ENCODE measurements at regions not wholly inside any gene's neighbourhood (a gene's known extent, or its start where the extent isn't known, plus 50 kb on each side); places are given as distances from the start of the nearest gene placed in this dataset.

GRCh38 chr13:62321139-62321538 is 905.5 kb upstream of the PCDH20 start:
- Histone ChIP-seq H3K4me1 (ENCODE audit: insufficient read depth, insufficient read length) (no peaks in the 10 kb centered on the region), H3K9me3 (ENCODE audit: insufficient read depth, low read length) (no peaks in the 10 kb centered on the region), H3K9ac (ENCODE audit: insufficient read length, low read depth) (no peak overlapping the region), H3K4me3 (ENCODE audit: insufficient read length, low read depth) (no peak overlapping the region), H3K27me3 (ENCODE audit: insufficient read depth, insufficient read length) (no peaks in the 10 kb centered on the region), H3K36me3 (ENCODE audit: insufficient read depth, insufficient read length, low read length) (no peaks in the 10 kb centered on the region)
- no peak for TF ChIP-seq ZNF274 (IDR thresholded peaks at IDR 0.05; ENCODE audit: low read depth, low read length)
- no peak for TF ChIP-seq YY1 (IDR thresholded peaks at IDR 0.05; ENCODE audit: insufficient read depth, insufficient read length)
- no peak for TF ChIP-seq SUZ12 (IDR thresholded peaks at IDR 0.05; ENCODE audit: extremely low read depth, insufficient read depth, insufficient read length)
- no peak for DNase-seq (ENCODE audit: low read depth, low spot score)

- H3K4me1 ChIP-seq (ENCODE audit: insufficient read depth, insufficient read length): no peaks in the 10 kb centered on the region
- no peaks in the 10 kb centered on the region for H3K27me3 ChIP-seq (ENCODE audit: insufficient read depth, insufficient read length)
- no peak overlapping the region for H3K9ac ChIP-seq (ENCODE audit: insufficient read length, low read depth)
- TF ChIP-seq YY1 (IDR thresholded peaks at IDR 0.05; ENCODE audit: insufficient read depth, insufficient read length): no peak
- TF ChIP-seq SUZ12 (IDR thresholded peaks at IDR 0.05; ENCODE audit: extremely low read depth, insufficient read depth, insufficient read length): no peak
- no peaks in the 10 kb centered on the region for H3K36me3 ChIP-seq (ENCODE audit: insufficient read depth, insufficient read length, low read length)
- DNase-seq (ENCODE audit: low read depth, low spot score): no peak
- H3K4me3 ChIP-seq (ENCODE audit: insufficient read length, low read depth): no peak overlapping the region
- H3K9me3 ChIP-seq (ENCODE audit: insufficient read depth, low read length): no peaks in the 10 kb centered on the region
Observed at GRCh38 chr13:62320129-62321108, 904.8 kb upstream of the PCDH20 start.

DNA sequence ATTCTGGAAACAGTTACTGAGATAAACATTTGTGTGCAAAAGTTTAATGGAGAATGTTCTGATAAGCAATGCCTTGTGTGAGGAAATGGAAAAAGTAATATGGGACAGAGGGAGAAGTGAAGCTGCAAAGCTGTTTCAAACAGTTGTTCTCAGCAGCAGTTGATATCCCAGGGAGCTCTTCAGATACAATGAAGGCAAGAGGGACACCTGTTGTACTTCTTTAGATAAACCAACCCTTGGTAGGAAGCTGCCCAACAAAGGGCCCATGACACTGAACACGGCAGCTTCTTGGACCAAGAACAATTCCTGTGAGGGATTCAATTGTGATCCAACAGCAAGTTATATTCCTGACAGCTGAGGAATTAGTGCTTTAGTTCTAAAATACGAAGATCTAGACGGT is 894.3 kb upstream of the PCDH20 start:
- H3K9ac ChIP-seq (ENCODE audit: insufficient read length, low read depth): no peak overlapping the region
- no peaks in the 10 kb centered on the region for H3K4me1 ChIP-seq (ENCODE audit: insufficient read depth, insufficient read length)
- TF ChIP-seq YY1 (IDR thresholded peaks at IDR 0.05; ENCODE audit: insufficient read depth, insufficient read length) (no peak), SUZ12 (IDR thresholded peaks at IDR 0.05; ENCODE audit: extremely low read depth, insufficient read depth, insufficient read length) (no peak), ZNF274 (IDR thresholded peaks at IDR 0.05; ENCODE audit: low read depth, low read length) (no peak)
- H3K4me3 ChIP-seq (ENCODE audit: insufficient read length, low read depth): no peak overlapping the region
- H3K36me3 ChIP-seq (ENCODE audit: insufficient read depth, insufficient read length, low read length): no peaks in the 10 kb centered on the region
- H3K27me3 ChIP-seq (ENCODE audit: insufficient read depth, insufficient read length): no peaks in the 10 kb centered on the region
- no peaks in the 10 kb centered on the region for H3K9me3 ChIP-seq (ENCODE audit: insufficient read depth, low read length)
- DNase-seq (ENCODE audit: low read depth, low spot score): no peak

GRCh38 chr13:62305756-62306155 is 890.1 kb upstream of the PCDH20 start:
- no peak for DNase-seq (ENCODE audit: low read depth, low spot score)
- Histone ChIP-seq H3K9me3 (ENCODE audit: insufficient read depth, low read length) (no peaks in the 10 kb centered on the region), H3K4me3 (ENCODE audit: insufficient read length, low read depth) (no peak overlapping the region), H3K4me1 (ENCODE audit: insufficient read depth, insufficient read length) (no peaks in the 10 kb centered on the region), H3K9ac (ENCODE audit: insufficient read length, low read depth) (no peak overlapping the region), H3K27me3 (ENCODE audit: insufficient read depth, insufficient read length) (no peaks in the 10 kb centered on the region), H3K36me3 (ENCODE audit: insufficient read depth, insufficient read length, low read length) (no peaks in the 10 kb centered on the region)
- TF ChIP-seq YY1 (IDR thresholded peaks at IDR 0.05; ENCODE audit: insufficient read depth, insufficient read length): no peak
- TF ChIP-seq ZNF274 (IDR thresholded peaks at IDR 0.05; ENCODE audit: low read depth, low read length): no peak
- TF ChIP-seq SUZ12 (IDR thresholded peaks at IDR 0.05; ENCODE audit: extremely low read depth, insufficient read depth, insufficient read length): no peak

- Histone ChIP-seq H3K27me3 (ENCODE audit: insufficient read depth, insufficient read length) (no peaks in the 10 kb centered on the region), H3K9ac (ENCODE audit: insufficient read length, low read depth) (no peak overlapping the region), H3K9me3 (ENCODE audit: insufficient read depth, low read length) (no peaks in the 10 kb centered on the region), H3K4me3 (ENCODE audit: insufficient read length, low read depth) (no peak overlapping the region), H3K4me1 (ENCODE audit: insufficient read depth, insufficient read length) (no peaks in the 10 kb centered on the region), H3K36me3 (ENCODE audit: insufficient read depth, insufficient read length, low read length) (no peaks in the 10 kb centered on the region)
- DNase-seq (ENCODE audit: low read depth, low spot score): no peak
- TF ChIP-seq ZNF274 (IDR thresholded peaks at IDR 0.05; ENCODE audit: low read depth, low read length) (no peak), SUZ12 (IDR thresholded peaks at IDR 0.05; ENCODE audit: extremely low read depth, insufficient read depth, insufficient read length) (no peak), YY1 (IDR thresholded peaks at IDR 0.05; ENCODE audit: insufficient read depth, insufficient read length) (no peak)
Observed at GRCh38 chr13:62302341-62302740, 886.7 kb upstream of the PCDH20 start.

- no peak for TF ChIP-seq YY1 (IDR thresholded peaks at IDR 0.05; ENCODE audit: insufficient read depth, insufficient read length)
- TF ChIP-seq ZNF274 (IDR thresholded peaks at IDR 0.05; ENCODE audit: low read depth, low read length): no peak
- TF ChIP-seq SUZ12 (IDR thresholded peaks at IDR 0.05; ENCODE audit: extremely low read depth, insufficient read depth, insufficient read length): no peak
- no peaks in the 10 kb centered on the region for H3K9me3 ChIP-seq (ENCODE audit: insufficient read depth, low read length)
- no peak for DNase-seq (ENCODE audit: low read depth, low spot score)
- no peaks in the 10 kb centered on the region for H3K36me3 ChIP-seq (ENCODE audit: insufficient read depth, insufficient read length, low read length)
- no peaks in the 10 kb centered on the region for H3K4me1 ChIP-seq (ENCODE audit: insufficient read depth, insufficient read length)
- H3K9ac ChIP-seq (ENCODE audit: insufficient read length, low read depth): no peak overlapping the region
- no peak overlapping the region for H3K4me3 ChIP-seq (ENCODE audit: insufficient read length, low read depth)
- no peaks in the 10 kb centered on the region for H3K27me3 ChIP-seq (ENCODE audit: insufficient read depth, insufficient read length)
Observed at GRCh38 chr13:62299988-62300387, 884.3 kb upstream of the PCDH20 start.

GRCh38 chr13:62296812-62297211 is 881.2 kb upstream of the PCDH20 start:
- Histone ChIP-seq H3K9me3 (ENCODE audit: insufficient read depth, low read length) (no peaks in the 10 kb centered on the region), H3K27me3 (ENCODE audit: insufficient read depth, insufficient read length) (no peaks in the 10 kb centered on the region), H3K4me1 (ENCODE audit: insufficient read depth, insufficient read length) (no peaks in the 10 kb centered on the region), H3K36me3 (ENCODE audit: insufficient read depth, insufficient read length, low read length) (no peaks in the 10 kb centered on the region), H3K4me3 (ENCODE audit: insufficient read length, low read depth) (no peak overlapping the region), H3K9ac (ENCODE audit: insufficient read length, low read depth) (no peak overlapping the region)
- TF ChIP-seq SUZ12 (IDR thresholded peaks at IDR 0.05; ENCODE audit: extremely low read depth, insufficient read depth, insufficient read length): no peak
- no peak for TF ChIP-seq ZNF274 (IDR thresholded peaks at IDR 0.05; ENCODE audit: low read depth, low read length)
- TF ChIP-seq YY1 (IDR thresholded peaks at IDR 0.05; ENCODE audit: insufficient read depth, insufficient read length): no peak
- no peak for DNase-seq (ENCODE audit: low read depth, low spot score)
